Activated naive CD4-positive, alpha-beta T cell treated with Interleukin-2 at 50 U/mL for 16 hours (primary cell): ENCODE measurements at regions not wholly inside any gene's neighbourhood (a gene's known extent, or its start where the extent isn't known, plus 50 kb on each side); places are given as distances from the start of the nearest gene placed in this dataset.
A peak's percentile ranks its signal among the peaks of the same experiment; 100 is the strongest.

ENCODE experiments used
- DNase-seq: peaks from one replicate; pipeline ENCODE4 v3.0.0-alpha.2; 2020

- DNase-seq: no peak
Measured at GRCh38 chr6:4010689-4011090, 68.2 kb downstream of the FAM217A start.

GRCh38 chr6:4012826-4013225, 66.1 kb downstream of the FAM217A start:
- no peak for DNase-seq

- no peak for DNase-seq
Measured at GRCh38 chr6:4017058-4017739, 61.7 kb downstream of the FAM217A start.

GRCh38 chr6:4017834-4018170, 61.1 kb downstream of the FAM217A start:
- no peak for DNase-seq

- DNase-seq: peak; percentile 98
Measured at GRCh38 chr6:4018171-4018923, 60.6 kb downstream of the FAM217A start.
